Mucosa of gallbladder (tissue), 1 donor: ENCODE measurements at regions not wholly inside any gene's neighbourhood (a gene's known extent, or its start where the extent isn't known, plus 50 kb on each side); places are given as distances from the start of the nearest gene placed in this dataset.

ENCODE experiments used
- DNase-seq: peaks from one replicate; pipeline ENCODE4 v3.0.0-alpha.2; 2020; ENCODE audit warnings: low spot score
- donor health status: DM: no; HTN: no; CAD: no.

- DNase-seq, result no peak
These were observed 277.3 kb downstream of the SS18 start for GRCh38 chr18:25813110-25813509.

GRCh38 chr18:25810736-25811135, 279.7 kb downstream of the SS18 start:
- DNase-seq, result no peak

DNA sequence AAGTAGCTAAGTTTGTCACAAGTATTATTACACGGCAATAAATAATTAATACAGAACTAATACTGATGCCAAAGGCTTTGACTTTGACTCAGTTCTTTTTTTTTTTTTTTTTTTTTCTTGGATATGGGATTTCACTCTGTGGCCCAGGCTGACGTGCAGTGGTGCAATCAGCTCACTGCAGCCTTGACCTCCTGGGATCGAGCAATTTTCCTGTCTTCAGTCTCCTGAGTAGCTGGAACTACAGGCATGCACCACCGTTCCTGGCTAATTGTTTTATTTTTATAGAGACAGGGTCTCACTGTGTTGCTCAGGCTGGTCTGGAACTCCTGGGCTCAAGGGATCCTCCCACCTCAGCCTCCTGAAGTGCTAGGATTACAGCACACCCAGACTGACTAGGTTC, 284.5 kb downstream of the SS18 start:
- DNase-seq, result no peak

GRCh38 chr18:25805323-25805722, 285.1 kb downstream of the SS18 start:
- DNase-seq, result no peak

DNA sequence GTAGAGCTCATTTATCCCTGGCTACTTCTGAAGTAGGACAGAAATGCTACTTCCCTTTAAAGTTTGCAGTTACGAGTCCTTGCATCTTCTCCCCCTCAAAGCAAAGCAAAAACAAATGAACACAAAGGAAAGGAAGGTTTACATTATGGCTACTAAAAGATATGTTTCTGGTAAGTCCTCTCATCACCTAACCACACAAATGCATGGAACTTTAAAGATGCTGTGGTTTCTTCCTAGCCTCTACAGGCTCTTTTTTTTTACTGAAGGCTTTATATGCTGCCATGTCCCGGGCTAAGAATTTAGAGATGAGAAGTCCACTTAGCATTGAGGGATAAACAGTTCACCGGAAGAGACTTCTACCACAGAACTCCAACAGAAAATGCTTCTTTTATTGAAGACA, 291.2 kb downstream of the SS18 start:
- DNase-seq, result no peak

DNA sequence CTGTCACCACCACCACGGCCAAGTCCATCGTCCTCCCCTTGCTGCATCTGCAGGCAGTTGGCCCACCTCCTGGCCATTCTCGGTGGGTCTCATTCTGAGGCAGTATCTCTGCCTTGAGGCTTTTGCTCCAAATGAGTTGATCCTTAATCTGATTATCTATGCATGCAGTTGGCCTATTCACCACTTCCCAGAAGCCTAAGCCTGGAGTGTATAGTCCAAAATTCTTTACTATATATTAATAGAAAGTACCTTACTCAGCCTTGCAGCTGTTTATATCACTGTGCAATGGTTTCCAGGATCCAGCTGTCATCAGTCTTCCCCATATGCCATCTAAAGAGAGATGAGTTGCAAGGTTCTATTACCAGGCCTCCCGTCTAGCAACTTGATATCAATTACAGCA, 292.4 kb downstream of the SS18 start:
- DNase-seq, result no peak

GRCh38 chr18:25795213-25795612, 295.2 kb downstream of the SS18 start:
- DNase-seq, result no peak

DNA sequence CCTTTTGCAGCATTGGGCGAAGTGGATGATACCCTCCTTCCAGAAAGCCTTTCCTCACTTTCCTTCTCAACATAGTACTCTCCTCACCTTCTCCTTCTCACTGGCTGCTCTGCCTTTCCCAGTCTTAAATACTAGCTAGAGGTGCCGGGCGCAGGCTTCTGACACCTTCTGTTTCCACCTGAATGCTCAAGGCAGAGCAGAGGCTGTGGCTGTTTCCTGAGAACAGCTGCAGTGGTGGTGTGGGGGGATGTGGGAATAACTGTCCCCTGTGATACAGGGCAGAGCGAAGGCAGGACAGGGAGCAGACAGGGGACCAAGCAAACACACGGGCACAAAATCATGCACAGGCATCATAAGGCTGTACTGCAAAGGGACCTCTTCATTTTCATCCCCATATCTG, 303.1 kb downstream of the SS18 start:
- no peak for DNase-seq

GRCh38 chr18:25786758-25787157, 303.7 kb downstream of the SS18 start:
- DNase-seq, result no peak

DNA sequence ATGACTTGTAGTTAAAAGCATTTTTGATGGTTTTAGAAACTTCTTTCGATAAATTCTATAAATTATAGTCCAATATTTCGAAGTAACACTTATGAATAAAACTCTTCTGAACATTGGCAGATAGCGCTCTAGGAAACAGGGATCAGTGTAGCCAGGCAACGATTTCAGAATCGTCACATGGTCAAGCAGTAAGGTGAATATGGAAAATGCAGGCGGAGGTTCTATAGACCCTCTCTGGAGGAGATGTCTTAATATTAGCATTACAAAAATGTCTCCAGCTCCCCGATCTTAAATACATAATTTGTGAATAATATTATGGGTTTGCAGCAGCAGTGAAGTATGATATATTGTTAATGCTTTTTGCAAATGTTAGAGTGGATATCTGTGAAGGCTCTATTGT, 310.3 kb downstream of the SS18 start:
- DNase-seq, result no peak

DNA sequence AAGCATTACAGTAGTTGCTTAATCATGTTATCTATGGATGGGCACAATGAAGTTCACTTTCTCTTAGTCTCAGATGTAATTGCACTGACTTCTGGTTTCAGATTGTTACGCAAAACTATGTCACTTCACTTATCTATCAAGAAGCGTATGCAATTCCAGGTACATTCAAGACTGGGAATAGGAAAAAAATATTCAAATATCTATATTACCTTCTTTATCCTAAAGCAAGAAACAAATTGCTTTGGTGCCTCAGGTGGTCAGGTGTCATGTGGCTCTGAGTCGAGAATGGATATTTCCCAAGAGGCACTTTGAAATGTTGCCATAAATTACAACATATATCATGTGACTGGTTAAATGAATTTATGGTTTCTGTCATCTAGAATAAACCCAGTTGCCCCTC, 318.6 kb downstream of the SS18 start:
- no peak for DNase-seq

- no peak for DNase-seq
These were observed 325.6 kb downstream of the SS18 start for GRCh38 chr18:25764777-25765176.

GRCh38 chr18:25759111-25759510, 331.3 kb downstream of the SS18 start:
- DNase-seq, result no peak

DNA sequence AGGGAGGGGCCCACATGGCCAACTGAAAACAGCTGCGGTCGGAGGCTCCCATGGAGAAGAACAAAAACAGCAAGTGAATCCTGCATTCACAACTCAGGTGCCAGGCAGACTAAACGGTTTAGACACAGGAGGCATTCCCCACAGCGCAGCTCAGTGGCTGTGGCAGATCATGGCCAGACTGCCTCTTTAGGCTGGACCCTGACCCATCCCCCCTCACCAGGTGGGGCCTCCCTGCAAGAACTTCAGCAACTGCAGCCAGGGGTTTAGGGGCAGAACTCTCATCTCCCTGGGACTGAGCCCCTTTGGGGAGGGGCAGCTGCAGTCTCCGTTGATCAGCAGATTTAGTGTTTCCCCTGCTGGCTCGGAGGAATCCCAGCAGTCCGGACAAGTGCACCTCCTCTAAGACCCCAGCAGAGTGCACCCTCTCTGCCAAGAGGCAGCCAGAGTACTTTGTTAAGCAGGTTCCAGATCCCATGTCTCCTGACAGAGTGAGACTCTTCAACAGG, 346.7 kb downstream of the SS18 start:
- no peak for DNase-seq

DNA sequence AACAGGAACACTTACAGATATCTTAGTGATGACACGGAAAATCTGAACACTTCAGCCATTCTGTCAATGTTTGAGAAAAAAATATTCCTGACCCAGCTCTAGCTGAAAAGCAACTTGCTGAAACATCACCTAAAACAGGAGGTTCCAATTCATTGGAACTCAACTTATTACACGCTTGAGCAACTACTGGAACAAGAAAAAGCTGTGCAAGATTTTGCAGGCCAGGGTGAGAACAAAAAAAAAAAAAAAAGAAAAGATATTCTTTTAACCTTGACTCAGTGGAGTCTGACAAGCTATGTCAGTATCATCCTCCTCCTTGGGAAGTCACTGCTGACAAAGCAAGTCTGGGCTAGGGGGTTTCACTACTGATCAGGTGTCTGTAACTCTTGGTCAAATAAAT, 351.0 kb downstream of the SS18 start:
- no peak for DNase-seq

- no peak for DNase-seq
These were observed 352.6 kb downstream of the SS18 start for GRCh38 chr18:25737710-25738311.

DNA sequence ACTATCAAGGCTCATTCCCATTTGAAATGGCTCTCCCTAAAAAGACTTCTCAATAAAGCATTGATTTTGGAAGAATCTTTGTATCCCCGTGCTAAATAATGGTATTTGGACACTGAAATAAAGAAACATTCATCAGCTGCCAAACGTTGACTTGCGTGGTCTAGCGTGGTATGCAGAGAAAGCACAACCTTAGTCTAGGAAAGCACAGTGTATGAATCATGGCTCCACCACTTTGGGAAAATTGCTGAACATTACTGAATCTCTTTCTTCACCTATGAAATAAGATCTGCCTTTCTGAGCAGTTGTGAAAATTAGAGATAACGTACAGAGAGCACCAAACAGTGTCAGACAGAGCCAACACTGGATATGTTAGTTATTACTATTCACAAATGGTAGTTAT, 353.9 kb downstream of the SS18 start:
- no peak for DNase-seq

GRCh38 chr18:25735459-25735858, 355.0 kb downstream of the SS18 start:
- DNase-seq, result no peak

GRCh38 chr18:25734336-25734735, 356.1 kb downstream of the SS18 start:
- no peak for DNase-seq

GRCh38 chr18:25732862-25733261, 357.6 kb downstream of the SS18 start:
- no peak for DNase-seq

DNA sequence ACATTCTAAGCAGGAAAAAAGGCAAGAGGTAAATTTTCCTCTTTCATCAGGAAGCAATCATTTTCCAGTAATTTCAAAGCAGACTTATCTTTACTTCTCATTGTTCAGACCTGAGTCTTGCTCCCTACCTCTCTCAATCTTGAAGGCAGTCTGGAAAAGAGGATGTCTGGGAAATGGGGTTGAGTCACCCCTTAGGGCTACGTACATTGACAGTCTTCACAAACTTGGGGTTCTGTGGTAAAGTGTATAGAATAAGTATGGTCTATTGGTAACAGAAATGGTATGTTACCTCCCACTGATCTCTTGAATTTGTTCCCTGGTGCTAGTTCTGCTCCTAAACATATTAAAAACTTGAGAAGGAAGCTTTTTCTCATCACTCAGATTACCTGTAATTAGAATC, 361.3 kb downstream of the SS18 start:
- DNase-seq, result no peak

- DNase-seq, result no peak
These were observed 363.0 kb downstream of the SS18 start for GRCh38 chr18:25727281-25727985.

DNA sequence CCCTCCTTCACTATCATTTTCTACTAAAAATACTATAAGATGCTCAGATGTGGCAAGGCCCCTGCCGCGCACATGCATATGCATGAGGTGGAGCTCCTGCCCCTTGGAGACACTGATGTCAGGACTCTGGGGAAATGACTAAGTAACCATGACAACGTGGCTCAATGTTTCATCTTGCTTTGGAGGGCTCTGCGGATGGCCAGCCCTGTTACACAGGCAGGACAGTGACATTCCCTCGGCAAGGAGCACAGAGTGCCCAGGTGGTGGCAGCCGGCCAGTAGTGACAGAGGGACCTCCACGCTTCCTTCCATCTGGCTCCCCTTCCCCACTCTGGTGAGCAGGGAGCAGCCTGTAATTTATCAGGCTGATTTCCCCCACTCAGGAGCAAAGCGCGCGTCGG, 364.1 kb downstream of the SS18 start:
- no peak for DNase-seq

DNA sequence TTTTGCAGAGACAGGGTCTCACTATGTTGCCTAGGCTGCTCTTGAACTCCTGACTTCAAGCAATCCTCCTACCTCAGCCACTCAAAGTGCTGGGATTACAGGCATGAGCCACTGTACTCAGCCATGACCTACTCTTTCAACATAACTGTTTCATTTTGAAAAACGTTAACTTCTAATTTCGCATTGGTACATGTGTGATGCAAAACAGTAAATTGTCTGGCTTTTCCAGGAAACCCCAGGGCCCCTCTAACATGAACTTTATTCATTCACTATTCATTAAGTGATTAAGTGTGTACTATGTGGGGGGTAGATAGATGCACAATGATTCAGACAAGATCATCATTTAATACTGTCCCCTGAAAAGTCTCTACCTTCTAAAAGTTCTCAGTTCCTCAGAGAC, 364.9 kb downstream of the SS18 start:
- DNase-seq, result no peak
